ENCODE measurements at regions not wholly inside any gene's neighbourhood (a gene's known extent, or its start where the extent isn't known, plus 50 kb on each side); places are given as distances from the start of the nearest gene placed in this dataset.

DNA sequence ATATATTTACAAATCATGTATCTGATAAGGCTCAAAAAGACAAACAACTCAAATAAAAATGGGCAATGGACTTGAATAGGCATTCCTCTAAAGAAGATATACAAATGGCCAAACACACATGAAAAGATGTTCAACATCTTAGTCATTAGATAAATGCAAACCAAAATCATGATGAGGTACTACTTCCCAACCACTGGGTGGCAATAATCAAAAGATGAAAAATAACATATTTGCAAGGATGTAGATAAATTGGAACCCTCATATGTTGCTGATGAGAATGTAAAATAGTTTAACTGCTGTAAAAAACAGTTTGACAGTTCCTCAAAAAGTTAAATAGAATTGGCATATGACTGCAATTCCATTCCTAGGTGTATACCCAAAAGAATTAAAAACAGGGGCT is 132.3 kb downstream of the TTC32 start:
- Histone ChIP-seq H3K27ac (ENCODE audit: low read depth, low read length) (no peak overlapping the region), H3K36me3 (ENCODE audit: control insufficient read depth in 5 of 5, insufficient read depth in 5 of 5, low read length in 5 of 5) (no peaks in the 10 kb centered on the region), H3K4me3 (ENCODE audit: low read depth in 1 of 5, low read length in 5 of 5) (no peak overlapping the region), H3K4me1 (ENCODE audit: control insufficient read depth in 5 of 5, insufficient read depth in 5 of 5, low read length in 5 of 5) (no peaks in the 10 kb centered on the region), H3K9ac (ENCODE audit: low read length in 5 of 5) (no peak overlapping the region), H3K9me3 (ENCODE audit: control insufficient read depth in 5 of 5, low read length in 5 of 5) (peaks cover 0 to 2% (median 0%) of the 10 kb centered on the region in 5 donors), H3K27me3 (ENCODE audit: control insufficient read depth in 5 of 5, insufficient read depth in 4 of 5, low read length in 5 of 5) (no peaks in the 10 kb centered on the region)

DNA sequence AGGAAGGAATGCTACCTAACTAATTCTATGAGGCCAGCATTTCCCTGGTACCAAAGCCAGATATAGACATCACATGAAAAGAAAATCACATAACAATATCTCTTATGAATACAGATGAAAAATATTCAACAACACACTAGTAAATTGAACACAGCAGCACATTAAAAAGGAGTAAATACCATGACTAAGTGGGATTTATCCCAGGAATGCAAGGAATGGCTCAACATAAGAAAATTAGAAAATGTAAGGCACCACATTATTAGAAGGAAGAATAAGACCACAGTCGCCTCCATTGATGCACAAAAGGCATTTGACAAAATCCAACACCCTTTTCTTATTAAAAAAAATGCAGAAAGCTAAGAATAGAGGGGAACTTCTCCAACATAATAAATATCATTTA is 133.9 kb downstream of the TTC32 start:
- H3K27me3 ChIP-seq (ENCODE audit: control insufficient read depth in 5 of 5, insufficient read depth in 4 of 5, low read length in 5 of 5): no peaks in the 10 kb centered on the region
- no peaks in the 10 kb centered on the region for H3K36me3 ChIP-seq (ENCODE audit: control insufficient read depth in 5 of 5, insufficient read depth in 5 of 5, low read length in 5 of 5)
- H3K9me3 ChIP-seq (ENCODE audit: control insufficient read depth in 5 of 5, low read length in 5 of 5): peaks cover 0 to 2% (median 0%) of the 10 kb centered on the region in 5 donors
- no peaks in the 10 kb centered on the region for H3K4me1 ChIP-seq (ENCODE audit: control insufficient read depth in 5 of 5, insufficient read depth in 5 of 5, low read length in 5 of 5)
- H3K27ac ChIP-seq (ENCODE audit: low read depth, low read length): no peak overlapping the region
- no peak overlapping the region for H3K9ac ChIP-seq (ENCODE audit: low read length in 5 of 5)
- no peak overlapping the region for H3K4me3 ChIP-seq (ENCODE audit: low read depth in 1 of 5, low read length in 5 of 5)

DNA sequence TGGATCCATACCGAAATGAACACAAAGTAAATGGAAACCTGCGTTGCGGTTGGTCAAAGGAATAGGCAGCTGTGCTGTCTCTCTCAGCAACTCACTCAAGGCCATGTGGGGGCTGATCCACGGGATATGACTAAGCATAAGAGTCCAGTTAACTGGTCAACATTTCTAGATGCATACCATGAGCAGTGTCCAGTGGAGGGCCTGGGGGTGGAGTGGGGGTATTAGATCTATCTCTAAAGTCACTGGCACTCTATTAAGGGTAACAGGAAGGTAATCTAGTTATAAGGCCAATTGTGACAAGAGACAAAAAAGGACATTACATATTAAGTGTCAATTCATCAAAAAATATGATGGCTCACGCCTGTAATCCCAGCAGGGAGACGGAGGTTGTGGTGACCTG is 136.8 kb downstream of the TTC32 start:
- no peak overlapping the region for H3K4me3 ChIP-seq (ENCODE audit: low read depth in 1 of 5, low read length in 5 of 5)
- H3K9ac ChIP-seq (ENCODE audit: low read length in 5 of 5): no peak overlapping the region
- no peaks in the 10 kb centered on the region for H3K27me3 ChIP-seq (ENCODE audit: control insufficient read depth in 5 of 5, insufficient read depth in 4 of 5, low read length in 5 of 5)
- H3K36me3 ChIP-seq (ENCODE audit: control insufficient read depth in 5 of 5, insufficient read depth in 5 of 5, low read length in 5 of 5): no peaks in the 10 kb centered on the region
- H3K27ac ChIP-seq (ENCODE audit: low read depth, low read length): no peak overlapping the region
- H3K9me3 ChIP-seq (ENCODE audit: control insufficient read depth in 5 of 5, low read length in 5 of 5): peaks cover 0 to 2% (median 0%) of the 10 kb centered on the region in 5 donors
- no peaks in the 10 kb centered on the region for H3K4me1 ChIP-seq (ENCODE audit: control insufficient read depth in 5 of 5, insufficient read depth in 5 of 5, low read length in 5 of 5)

DNA sequence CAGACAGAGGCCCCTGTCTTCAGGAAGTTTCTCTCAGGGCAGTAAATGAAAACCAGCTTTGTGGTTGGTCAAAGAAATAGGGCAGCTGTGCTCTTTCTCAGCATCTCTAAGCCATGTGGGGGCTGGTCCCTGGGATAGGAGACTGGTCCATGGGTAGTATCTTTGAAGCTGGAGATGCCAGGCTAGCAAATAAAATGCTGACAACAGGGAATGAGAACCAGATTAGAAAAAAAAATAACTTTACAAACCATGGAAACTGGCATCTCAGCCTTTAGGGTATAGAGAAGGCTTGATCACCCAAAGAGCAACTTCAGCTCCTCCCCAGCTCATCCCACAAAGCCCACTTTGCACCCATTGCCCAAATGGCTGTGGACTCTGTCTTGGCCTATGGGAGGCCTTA is 138.1 kb downstream of the TTC32 start:
- Histone ChIP-seq H3K27ac (ENCODE audit: low read depth, low read length) (no peak overlapping the region), H3K4me3 (ENCODE audit: low read depth in 1 of 5, low read length in 5 of 5) (no peak overlapping the region), H3K27me3 (ENCODE audit: control insufficient read depth in 5 of 5, insufficient read depth in 4 of 5, low read length in 5 of 5) (no peaks in the 10 kb centered on the region), H3K9ac (ENCODE audit: low read length in 5 of 5) (no peak overlapping the region), H3K9me3 (ENCODE audit: control insufficient read depth in 5 of 5, low read length in 5 of 5) (peaks cover 0 to 2% (median 0%) of the 10 kb centered on the region in 5 donors), H3K4me1 (ENCODE audit: control insufficient read depth in 5 of 5, insufficient read depth in 5 of 5, low read length in 5 of 5) (no peaks in the 10 kb centered on the region), H3K36me3 (ENCODE audit: control insufficient read depth in 5 of 5, insufficient read depth in 5 of 5, low read length in 5 of 5) (no peaks in the 10 kb centered on the region)

DNA sequence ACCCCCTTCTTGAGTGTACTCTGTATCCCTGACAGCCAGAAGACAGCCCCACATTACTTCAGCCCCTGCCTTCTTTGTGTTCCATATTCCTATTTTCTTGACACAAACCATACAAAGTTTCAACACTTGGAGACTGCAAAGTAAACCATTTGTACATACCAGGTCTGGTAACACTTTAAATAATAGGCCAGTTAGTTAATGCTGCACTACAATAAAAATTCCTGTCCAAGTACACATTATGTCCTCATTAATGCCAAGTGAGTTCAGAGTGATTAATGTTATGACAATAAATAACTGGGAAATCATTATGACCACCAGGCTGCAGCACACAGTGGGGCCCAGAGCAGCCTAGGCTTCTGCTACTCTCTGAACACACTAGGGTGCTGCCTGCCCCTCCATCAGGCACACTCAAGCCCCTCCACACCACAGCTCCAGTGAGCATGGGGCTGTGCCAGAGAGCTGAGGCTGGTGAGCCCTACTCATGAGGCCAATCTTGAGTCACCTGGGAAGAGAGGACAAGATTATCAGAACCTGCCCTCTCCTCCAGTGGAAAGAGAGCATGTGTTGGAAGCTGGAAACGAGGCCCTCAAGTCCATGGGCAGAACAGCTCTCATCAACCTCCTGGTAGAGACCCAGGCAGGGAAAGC is 138.7 kb downstream of the TTC32 start:
- H3K4me1 ChIP-seq (ENCODE audit: control insufficient read depth in 5 of 5, insufficient read depth in 5 of 5, low read length in 5 of 5): no peaks in the 10 kb centered on the region
- no peak overlapping the region for H3K27ac ChIP-seq (ENCODE audit: low read depth, low read length)
- H3K9me3 ChIP-seq (ENCODE audit: control insufficient read depth in 5 of 5, low read length in 5 of 5): peaks cover 0 to 2% (median 0%) of the 10 kb centered on the region in 5 donors
- H3K36me3 ChIP-seq (ENCODE audit: control insufficient read depth in 5 of 5, insufficient read depth in 5 of 5, low read length in 5 of 5): no peaks in the 10 kb centered on the region
- no peak overlapping the region for H3K4me3 ChIP-seq (ENCODE audit: low read depth in 1 of 5, low read length in 5 of 5)
- no peak overlapping the region for H3K9ac ChIP-seq (ENCODE audit: low read length in 5 of 5)
- no peaks in the 10 kb centered on the region for H3K27me3 ChIP-seq (ENCODE audit: control insufficient read depth in 5 of 5, insufficient read depth in 4 of 5, low read length in 5 of 5)

DNA sequence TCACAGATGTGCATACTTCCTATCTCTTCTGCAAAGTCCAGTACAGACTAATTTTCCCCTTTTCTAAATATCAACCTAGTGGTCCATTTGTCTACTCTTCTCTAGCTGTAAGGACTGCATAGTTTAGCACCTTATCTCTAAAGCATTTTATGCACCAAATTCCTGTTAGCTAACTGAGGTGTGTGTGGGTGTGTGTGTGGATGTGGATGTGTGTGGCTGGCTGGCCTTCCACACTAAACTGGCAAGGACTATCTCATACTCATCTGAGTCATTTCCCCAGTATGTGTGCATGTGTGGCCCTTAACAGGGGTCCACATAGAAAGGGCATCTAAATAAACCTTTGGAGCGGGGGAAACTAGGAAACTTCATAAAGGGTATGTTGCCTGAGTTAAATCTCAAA is 139.6 kb downstream of the TTC32 start:
- H3K4me1 ChIP-seq (ENCODE audit: control insufficient read depth in 5 of 5, insufficient read depth in 5 of 5, low read length in 5 of 5): no peaks in the 10 kb centered on the region
- H3K4me3 ChIP-seq (ENCODE audit: low read depth in 1 of 5, low read length in 5 of 5): no peak overlapping the region
- H3K36me3 ChIP-seq (ENCODE audit: control insufficient read depth in 5 of 5, insufficient read depth in 5 of 5, low read length in 5 of 5): no peaks in the 10 kb centered on the region
- no peak overlapping the region for H3K9ac ChIP-seq (ENCODE audit: low read length in 5 of 5)
- peaks cover 0 to 2% (median 0%) of the 10 kb centered on the region in 5 donors for H3K9me3 ChIP-seq (ENCODE audit: control insufficient read depth in 5 of 5, low read length in 5 of 5)
- no peaks in the 10 kb centered on the region for H3K27me3 ChIP-seq (ENCODE audit: control insufficient read depth in 5 of 5, insufficient read depth in 4 of 5, low read length in 5 of 5)
- H3K27ac ChIP-seq (ENCODE audit: low read depth, low read length): no peak overlapping the region

DNA sequence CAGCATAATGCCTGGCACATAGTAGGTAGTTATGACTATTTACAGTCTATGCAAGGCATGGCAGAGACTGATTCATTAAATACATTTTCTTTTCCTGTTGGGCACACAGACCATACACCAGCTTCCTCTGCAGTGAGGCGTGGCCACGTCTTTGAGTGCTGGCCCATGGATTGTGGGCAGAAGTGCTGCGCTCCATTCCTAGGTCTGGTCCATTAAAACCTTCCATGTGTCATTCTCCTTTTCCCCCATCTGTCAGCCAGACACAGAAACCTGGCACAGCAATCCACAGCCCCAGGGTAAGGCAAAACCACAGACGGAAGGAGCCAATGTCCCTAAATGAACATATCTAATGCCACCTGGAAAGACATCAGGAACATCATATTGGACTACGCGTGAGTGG is 141.9 kb downstream of the TTC32 start:
- no peaks in the 10 kb centered on the region for H3K36me3 ChIP-seq (ENCODE audit: control insufficient read depth in 5 of 5, insufficient read depth in 5 of 5, low read length in 5 of 5)
- H3K4me1 ChIP-seq (ENCODE audit: control insufficient read depth in 5 of 5, insufficient read depth in 5 of 5, low read length in 5 of 5): no peaks in the 10 kb centered on the region
- H3K9me3 ChIP-seq (ENCODE audit: control insufficient read depth in 5 of 5, low read length in 5 of 5): peaks cover 0 to 2% (median 0%) of the 10 kb centered on the region in 5 donors
- no peaks in the 10 kb centered on the region for H3K27me3 ChIP-seq (ENCODE audit: control insufficient read depth in 5 of 5, insufficient read depth in 4 of 5, low read length in 5 of 5)
- no peak overlapping the region for H3K4me3 ChIP-seq (ENCODE audit: low read depth in 1 of 5, low read length in 5 of 5)
- no peak overlapping the region for H3K27ac ChIP-seq (ENCODE audit: low read depth, low read length)
- no peak overlapping the region for H3K9ac ChIP-seq (ENCODE audit: low read length in 5 of 5)

DNA sequence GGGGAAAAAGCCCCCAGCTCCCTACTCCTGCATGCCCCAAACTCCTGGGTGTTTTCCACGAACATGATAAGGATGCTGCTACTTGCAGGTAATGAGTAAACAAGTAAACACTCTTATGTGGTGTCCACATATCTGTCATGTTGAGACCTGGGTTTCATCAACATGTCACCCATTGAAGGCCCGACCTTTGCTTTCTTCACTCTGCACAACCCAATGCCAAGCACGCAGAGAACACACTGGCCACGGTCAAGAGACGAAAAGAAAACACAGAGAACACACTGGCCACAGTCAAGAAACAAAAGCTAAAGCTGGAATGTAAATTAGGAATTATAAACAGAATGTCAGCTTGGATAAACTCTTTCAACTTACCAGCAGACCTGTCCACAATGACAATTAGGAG is 143.1 kb downstream of the TTC32 start:
- Histone ChIP-seq H3K9me3 (ENCODE audit: control insufficient read depth in 5 of 5, low read length in 5 of 5) (no peaks in the 10 kb centered on the region), H3K4me1 (ENCODE audit: control insufficient read depth in 5 of 5, insufficient read depth in 5 of 5, low read length in 5 of 5) (no peaks in the 10 kb centered on the region), H3K36me3 (ENCODE audit: control insufficient read depth in 5 of 5, insufficient read depth in 5 of 5, low read length in 5 of 5) (no peaks in the 10 kb centered on the region), H3K27ac (ENCODE audit: low read depth, low read length) (no peak overlapping the region), H3K27me3 (ENCODE audit: control insufficient read depth in 5 of 5, insufficient read depth in 4 of 5, low read length in 5 of 5) (no peaks in the 10 kb centered on the region), H3K4me3 (ENCODE audit: low read depth in 1 of 5, low read length in 5 of 5) (no peak overlapping the region), H3K9ac (ENCODE audit: low read length in 5 of 5) (no peak overlapping the region)

DNA sequence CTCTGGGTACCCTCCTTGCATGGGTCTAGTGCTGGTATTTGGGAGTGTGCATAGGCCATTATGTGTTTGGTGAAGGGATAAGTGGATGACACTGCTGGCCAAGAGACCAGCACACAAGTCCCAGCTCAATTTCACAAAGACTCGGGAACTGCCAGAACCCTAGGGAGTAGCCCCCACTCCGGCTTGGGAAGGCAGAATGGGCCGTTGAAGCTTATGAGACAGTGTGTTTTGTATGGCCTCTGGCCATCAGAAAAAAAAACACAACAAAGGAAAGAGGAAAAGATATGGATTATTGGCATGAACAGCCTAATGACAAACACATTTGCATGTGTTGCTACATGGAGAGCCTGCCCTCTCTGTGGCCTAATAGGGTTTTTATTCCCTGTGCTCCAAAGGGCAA is 144.2 kb downstream of the TTC32 start:
- Histone ChIP-seq H3K36me3 (ENCODE audit: control insufficient read depth in 5 of 5, insufficient read depth in 5 of 5, low read length in 5 of 5) (no peaks in the 10 kb centered on the region), H3K9ac (ENCODE audit: low read length in 5 of 5) (no peak overlapping the region), H3K4me1 (ENCODE audit: control insufficient read depth in 5 of 5, insufficient read depth in 5 of 5, low read length in 5 of 5) (no peaks in the 10 kb centered on the region), H3K4me3 (ENCODE audit: low read depth in 1 of 5, low read length in 5 of 5) (no peak overlapping the region), H3K27ac (ENCODE audit: low read depth, low read length) (no peak overlapping the region), H3K9me3 (ENCODE audit: control insufficient read depth in 5 of 5, low read length in 5 of 5) (no peaks in the 10 kb centered on the region), H3K27me3 (ENCODE audit: control insufficient read depth in 5 of 5, insufficient read depth in 4 of 5, low read length in 5 of 5) (no peaks in the 10 kb centered on the region)

DNA sequence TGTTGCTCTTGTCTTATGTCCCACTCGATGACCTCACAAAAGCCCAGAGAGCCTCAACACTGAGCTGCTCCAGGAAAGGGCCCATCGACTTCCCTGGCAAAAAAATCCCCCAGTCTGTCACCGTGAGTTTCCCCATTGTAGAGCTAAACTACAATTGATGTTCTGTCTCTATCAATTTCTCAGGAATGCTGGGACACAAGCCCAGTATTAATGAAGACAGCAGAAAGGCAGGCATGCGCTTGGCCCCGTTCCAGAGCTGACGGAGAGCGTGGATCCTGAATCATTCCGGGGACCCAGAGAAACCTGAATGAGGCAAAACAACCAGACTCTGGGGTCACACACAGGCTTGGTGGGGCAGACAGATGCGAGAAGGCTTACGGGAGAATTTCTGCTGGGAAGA is 146.9 kb downstream of the TTC32 start:
- Histone ChIP-seq H3K4me1 (ENCODE audit: control insufficient read depth in 5 of 5, insufficient read depth in 5 of 5, low read length in 5 of 5) (no peaks in the 10 kb centered on the region), H3K27ac (ENCODE audit: low read depth, low read length) (no peak overlapping the region), H3K9ac (ENCODE audit: low read length in 5 of 5) (no peak overlapping the region), H3K36me3 (ENCODE audit: control insufficient read depth in 5 of 5, insufficient read depth in 5 of 5, low read length in 5 of 5) (no peaks in the 10 kb centered on the region), H3K9me3 (ENCODE audit: control insufficient read depth in 5 of 5, low read length in 5 of 5) (no peaks in the 10 kb centered on the region), H3K4me3 (ENCODE audit: low read depth in 1 of 5, low read length in 5 of 5) (no peak overlapping the region), H3K27me3 (ENCODE audit: control insufficient read depth in 5 of 5, insufficient read depth in 4 of 5, low read length in 5 of 5) (peaks cover 0 to 3% (median 0%) of the 10 kb centered on the region in 5 donors)
